Memory B cell (primary cell): ENCODE measurements at regions not wholly inside any gene's neighbourhood (a gene's known extent, or its start where the extent isn't known, plus 50 kb on each side); places are given as distances from the start of the nearest gene placed in this dataset.
"Not testable (repeated sequence)": the region's sequence is repeated elsewhere in the genome, so short reads cannot be mapped to it uniquely, and the experiment has no call there.

Source experiments
- ATAC-seq: fragments of 150-1000 bp; cut with Tn5 transposase; 2 replicates; pipeline ENCODE4 v1.10.0; 2021; ENCODE audit warnings: low read depth, mild to moderate bottlenecking, moderate library complexity
- DNase-seq, 2 donors: peaks; one replicate each; pipeline ENCODE4 v3.0.0; 2022; ENCODE audit warnings: low spot score in 2 of 2
- H3K27ac Mint-ChIP-seq: one replicate; pipeline ENCODE4 v1.8.0; 2022; ENCODE audit warnings: mild to moderate bottlenecking, moderate library complexity, mixed read lengths
- H3K27me3 Mint-ChIP-seq: one replicate; pipeline ENCODE4 v1.8.0; 2022; ENCODE audit warnings: mixed read lengths
- H3K36me3 Mint-ChIP-seq: one replicate; pipeline ENCODE4 v1.8.0; 2022; ENCODE audit warnings: mild to moderate bottlenecking, mixed read lengths
- H3K4me1 Mint-ChIP-seq: one replicate; pipeline ENCODE4 v1.8.0; 2022; ENCODE audit warnings: mixed read lengths
- H3K4me3 Mint-ChIP-seq: one replicate; pipeline ENCODE4 v1.8.0; 2022; ENCODE audit warnings: mild to moderate bottlenecking, moderate library complexity, mixed read lengths
- H3K9me3 Mint-ChIP-seq: one replicate; pipeline ENCODE4 v1.8.0; 2022; ENCODE audit warnings: mixed read lengths

DNA sequence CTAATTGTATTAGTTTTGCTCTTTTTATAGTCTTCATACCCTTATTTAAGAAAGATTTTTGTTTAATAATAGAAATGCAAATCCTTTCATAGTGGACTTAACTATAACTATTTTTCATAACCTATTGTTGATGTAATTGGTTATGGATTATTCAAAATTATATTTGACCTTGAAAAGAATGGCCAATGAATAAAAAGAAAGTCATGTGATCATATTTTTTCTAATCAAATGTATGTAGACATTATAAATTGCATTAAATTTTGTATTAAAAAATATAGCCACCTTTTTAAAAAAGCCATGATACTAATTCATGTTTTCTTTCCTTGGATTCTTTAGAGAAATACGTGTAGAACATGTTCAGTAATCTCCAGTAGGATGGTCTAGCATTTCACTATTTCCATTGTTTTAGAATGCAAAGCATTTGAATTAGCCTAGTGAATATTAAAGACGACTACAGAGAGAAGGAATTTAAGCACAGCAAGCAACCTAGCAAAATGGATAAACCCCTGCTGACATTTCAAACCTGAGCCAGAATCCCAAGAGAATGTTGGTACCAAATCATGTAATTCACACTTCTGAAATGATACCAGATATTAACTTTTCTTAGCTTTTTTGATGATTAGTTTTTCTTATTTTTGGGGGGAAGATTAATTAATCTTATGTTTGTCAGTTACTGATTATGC is 1297.4 kb upstream of the MIR17HG start:
- Mint-ChIP-seq H3K4me1 (no peaks in the 10 kb centered on the region), H3K36me3 (no peaks in the 10 kb centered on the region), H3K27ac (no peak overlapping the region), H3K27me3 (no peaks in the 10 kb centered on the region), H3K9me3 (peaks cover 15% of the 10 kb centered on the region), H3K4me3 (no peak overlapping the region)
- no peak for DNase-seq
- no peak for ATAC-seq

DNA sequence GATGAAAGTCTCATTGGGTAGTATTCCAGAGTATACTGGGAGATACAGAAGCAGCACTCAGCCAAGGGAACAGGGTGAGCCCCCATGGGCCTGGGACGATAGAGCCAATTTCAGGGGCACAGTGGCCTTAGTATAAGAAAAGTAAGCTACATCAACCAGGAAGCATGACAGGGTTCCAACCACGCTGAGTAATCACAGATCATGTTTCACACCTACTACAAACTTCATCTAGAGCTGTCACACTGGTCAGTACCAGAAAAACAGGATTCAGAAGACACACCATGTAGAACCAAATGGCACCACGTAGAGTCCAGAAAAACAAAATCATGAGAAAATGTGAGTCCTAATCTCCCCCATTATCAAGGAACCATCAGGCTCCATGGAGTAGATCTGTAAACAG is 1292.4 kb upstream of the MIR17HG start:
- Mint-ChIP-seq H3K4me3 (no peak overlapping the region), H3K27me3 (no peaks in the 10 kb centered on the region), H3K27ac (no peak overlapping the region), H3K9me3 (peaks cover 4% of the 10 kb centered on the region), H3K36me3 (no peaks in the 10 kb centered on the region), H3K4me1 (no peaks in the 10 kb centered on the region)
- ATAC-seq = no peak
- DNase-seq = no peak

DNA sequence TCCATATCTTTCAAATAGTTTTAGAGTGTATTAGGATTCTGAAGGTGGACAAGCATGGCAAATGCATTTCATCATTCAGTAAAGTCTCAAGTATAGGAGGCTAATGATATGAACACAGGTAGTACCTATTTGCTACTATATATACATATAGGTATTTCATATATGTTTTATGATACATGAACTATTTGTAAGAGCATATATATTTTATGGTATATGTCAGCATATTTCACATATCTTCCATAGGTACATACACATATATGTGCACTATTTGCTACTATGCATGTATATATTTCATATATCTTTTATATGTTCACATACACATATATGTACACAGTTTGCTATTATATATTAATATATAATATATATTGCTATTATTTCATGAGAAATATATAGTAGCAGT is 1291.7 kb upstream of the MIR17HG start:
- no peaks in the 10 kb centered on the region for H3K4me1 Mint-ChIP-seq

DNA sequence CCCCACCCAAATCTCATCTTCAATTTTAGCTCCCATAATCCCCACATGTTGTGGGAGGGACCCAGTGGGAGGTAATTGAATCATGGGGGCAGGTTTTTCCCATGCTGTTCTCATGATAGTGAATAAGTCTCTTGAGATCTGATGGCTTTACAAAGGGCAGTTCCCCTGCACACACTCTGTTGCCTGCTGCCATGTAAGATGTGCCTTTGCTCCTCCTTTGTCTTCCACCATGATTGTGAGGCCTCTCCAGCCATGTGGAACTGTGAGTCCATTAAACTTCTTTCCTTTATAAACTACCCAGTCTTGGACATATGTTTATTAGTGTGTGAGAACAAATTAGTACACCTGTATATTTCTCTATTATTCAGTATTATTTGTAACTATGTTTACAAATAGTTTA is 1283.3 kb upstream of the MIR17HG start:
- DNase-seq, ATAC-seq, H3K27me3 Mint-ChIP-seq, H3K27ac Mint-ChIP-seq, H3K4me1 Mint-ChIP-seq, H3K36me3 Mint-ChIP-seq, H3K9me3 Mint-ChIP-seq, H3K4me3 Mint-ChIP-seq: not testable (repeated sequence)

More for the DNA sequence above, 1291.7 kb upstream of the MIR17HG start:
- no peaks in the 10 kb centered on the region for H3K27me3 Mint-ChIP-seq
- no peak for ATAC-seq
- H3K4me3 Mint-ChIP-seq = no peak overlapping the region
- no peaks in the 10 kb centered on the region for H3K36me3 Mint-ChIP-seq
- no peak for DNase-seq
- peaks cover 4% of the 10 kb centered on the region for H3K9me3 Mint-ChIP-seq
- no peak overlapping the region for H3K27ac Mint-ChIP-seq

DNA sequence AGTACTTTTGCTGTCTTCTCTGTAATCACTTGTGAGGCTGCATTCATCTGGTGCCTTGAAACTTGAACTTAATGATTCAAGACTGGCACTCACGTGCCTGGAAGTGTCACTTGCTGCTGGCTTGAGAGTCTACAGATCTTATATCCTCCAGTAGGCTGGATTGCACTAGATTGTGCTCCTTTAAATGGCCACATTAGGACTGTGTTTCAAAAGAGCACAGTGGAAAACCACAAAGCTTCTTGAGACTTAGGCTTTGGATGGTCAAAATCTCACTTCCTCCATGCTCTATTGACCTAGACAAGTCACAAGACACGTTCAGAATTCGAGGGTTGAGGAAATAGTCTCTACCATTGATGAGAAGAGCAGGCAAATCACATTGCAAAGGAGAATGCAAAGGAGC is 1278.8 kb upstream of the MIR17HG start:
- Mint-ChIP-seq H3K9me3 (peaks cover 7% of the 10 kb centered on the region), H3K4me1 (no peaks in the 10 kb centered on the region), H3K27ac (no peak overlapping the region), H3K36me3 (no peaks in the 10 kb centered on the region), H3K27me3 (no peaks in the 10 kb centered on the region), H3K4me3 (no peak overlapping the region)
- DNase-seq (no peak), ATAC-seq (no peak)

DNA sequence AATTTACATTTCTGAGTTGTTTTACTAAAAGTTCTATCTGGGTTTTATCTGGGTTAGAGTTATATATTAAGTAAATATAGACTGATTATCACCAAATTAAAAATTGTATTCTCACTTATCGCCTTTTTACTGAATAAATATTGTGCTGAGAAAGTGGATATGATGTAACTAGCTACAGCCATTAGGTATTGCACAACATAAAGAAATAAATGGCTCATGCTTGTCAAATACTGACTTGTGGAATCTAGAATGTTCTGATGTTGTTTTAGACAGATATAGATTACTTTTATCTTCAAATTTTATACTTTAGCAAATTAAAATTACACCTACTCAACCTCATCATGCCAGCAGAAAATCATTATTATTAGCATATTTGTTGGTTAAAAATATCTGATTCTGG is 1277.1 kb upstream of the MIR17HG start:
- Mint-ChIP-seq H3K27me3 (no peaks in the 10 kb centered on the region), H3K4me3 (no peak overlapping the region), H3K27ac (no peak overlapping the region), H3K9me3 (peaks cover 5% of the 10 kb centered on the region), H3K36me3 (no peaks in the 10 kb centered on the region), H3K4me1 (no peaks in the 10 kb centered on the region)
- ATAC-seq = no peak
- DNase-seq = no peak

DNA sequence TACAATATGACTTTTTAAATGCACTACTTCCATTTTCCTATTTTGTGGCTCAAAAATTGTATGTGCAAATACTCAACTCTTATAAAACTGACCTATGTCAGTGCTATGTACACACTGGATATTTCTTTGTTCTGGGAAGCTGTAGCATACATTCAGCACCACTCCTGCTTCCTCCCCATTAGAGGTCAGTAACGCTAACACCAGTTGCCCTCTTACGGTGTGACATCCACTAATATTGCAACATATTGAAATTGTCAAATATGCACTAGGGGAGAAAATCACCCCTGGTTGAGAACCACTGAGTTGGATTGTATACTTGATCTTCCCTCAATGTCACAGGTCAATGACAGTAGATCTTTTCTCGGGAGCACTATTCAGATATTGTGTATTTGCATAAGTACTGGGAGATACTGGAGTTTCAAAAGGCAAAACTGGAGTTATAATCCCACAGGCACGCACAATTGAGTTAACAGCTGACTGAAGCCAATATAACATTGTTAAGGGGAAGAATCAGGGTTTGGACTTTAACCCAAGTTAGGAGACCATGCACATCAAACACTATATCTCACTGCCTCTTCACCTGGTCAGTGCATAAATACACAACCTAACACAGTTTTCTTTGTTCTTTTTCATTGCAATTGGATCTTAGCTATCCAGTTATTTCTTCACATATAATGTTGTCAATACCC is 1276.5 kb upstream of the MIR17HG start:
- Mint-ChIP-seq H3K4me3 (no peak overlapping the region), H3K36me3 (no peaks in the 10 kb centered on the region), H3K27ac (no peak overlapping the region), H3K9me3 (peaks cover 4% of the 10 kb centered on the region), H3K4me1 (no peaks in the 10 kb centered on the region), H3K27me3 (no peaks in the 10 kb centered on the region)
- ATAC-seq (no peak), DNase-seq (no peak)

DNA sequence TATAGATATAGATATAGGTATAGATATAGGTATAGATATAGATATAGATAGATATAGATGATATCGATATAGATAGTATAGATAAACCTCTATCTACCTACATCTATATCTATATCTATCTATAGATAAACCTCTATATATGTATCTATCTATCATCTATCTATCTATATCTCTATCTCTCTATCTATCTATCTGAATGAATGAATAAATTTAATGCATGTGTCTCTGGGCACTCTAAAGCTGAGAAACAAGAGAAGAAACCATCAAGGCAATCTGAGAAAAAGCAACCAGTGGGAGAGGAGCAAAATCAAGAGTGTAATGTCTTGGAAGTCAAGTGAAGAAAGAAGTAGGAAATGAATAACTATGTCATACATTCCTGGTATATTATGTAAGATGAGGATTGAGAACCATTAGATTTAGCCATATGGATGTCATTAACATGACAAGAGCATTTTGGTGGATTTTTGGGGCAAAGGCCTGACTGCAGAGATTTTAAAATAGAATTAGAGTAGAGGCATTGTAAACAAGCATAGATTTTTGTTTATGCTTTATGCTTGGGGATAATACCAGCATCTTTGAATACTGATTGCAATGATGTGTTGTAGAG is 1262.7 kb upstream of the MIR17HG start:
- no peaks in the 10 kb centered on the region for H3K27me3 Mint-ChIP-seq

DNA sequence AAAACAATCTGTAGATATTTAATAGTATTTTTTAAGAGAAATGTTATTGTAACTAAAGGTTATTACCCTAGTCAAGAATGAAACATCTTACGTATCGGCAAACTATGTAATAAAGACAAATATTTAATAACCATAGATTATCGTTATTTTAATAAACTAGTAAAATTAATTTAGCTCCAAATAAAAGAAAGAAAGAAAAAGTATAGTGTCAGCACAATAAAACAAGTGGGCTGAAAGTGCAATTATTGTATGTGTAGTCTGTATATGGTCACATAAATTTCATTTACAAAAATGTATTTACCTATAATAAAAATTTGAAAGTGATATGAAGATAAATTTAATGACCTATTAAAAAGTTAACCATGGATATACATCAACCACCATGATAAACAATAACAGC is 1258.4 kb upstream of the MIR17HG start:
- H3K27me3 Mint-ChIP-seq = no peaks in the 10 kb centered on the region
- DNase-seq = no peak
- no peak overlapping the region for H3K27ac Mint-ChIP-seq
- H3K4me1 Mint-ChIP-seq = no peaks in the 10 kb centered on the region
- H3K9me3 Mint-ChIP-seq = peaks cover 12% of the 10 kb centered on the region
- H3K36me3 Mint-ChIP-seq = no peaks in the 10 kb centered on the region
- H3K4me3 Mint-ChIP-seq = no peak overlapping the region
- ATAC-seq = no peak

More for the DNA sequence above, 1262.7 kb upstream of the MIR17HG start:
- DNase-seq (no peak), ATAC-seq (no peak)
- Mint-ChIP-seq H3K4me1 (no peaks in the 10 kb centered on the region), H3K9me3 (peaks cover 9% of the 10 kb centered on the region), H3K4me3 (no peak overlapping the region), H3K36me3 (no peaks in the 10 kb centered on the region), H3K27ac (no peak overlapping the region)

DNA sequence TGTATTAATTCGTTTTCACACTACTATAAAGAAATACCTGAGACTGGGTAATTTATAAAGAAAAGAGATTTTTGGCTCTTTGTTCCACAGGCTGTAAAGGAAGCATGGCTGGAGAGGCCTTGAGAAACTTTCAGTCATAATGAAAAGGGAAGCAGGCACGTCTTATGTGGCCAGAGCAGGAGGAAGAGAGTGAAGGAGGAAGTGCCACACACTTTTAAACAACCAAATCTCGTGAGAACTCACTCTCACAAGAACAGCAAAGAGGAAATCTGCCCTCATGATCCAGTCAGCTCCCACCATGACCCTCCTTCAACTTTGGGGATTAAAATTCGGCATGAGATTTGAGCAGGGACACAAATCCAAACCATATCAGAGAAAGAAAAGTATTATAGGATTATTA is 1255.9 kb upstream of the MIR17HG start:
- Mint-ChIP-seq H3K27me3 (no peaks in the 10 kb centered on the region), H3K27ac (no peak overlapping the region), H3K36me3 (no peaks in the 10 kb centered on the region), H3K9me3 (peaks cover 7% of the 10 kb centered on the region), H3K4me3 (no peak overlapping the region), H3K4me1 (no peaks in the 10 kb centered on the region)
- ATAC-seq = no peak
- DNase-seq = no peak

DNA sequence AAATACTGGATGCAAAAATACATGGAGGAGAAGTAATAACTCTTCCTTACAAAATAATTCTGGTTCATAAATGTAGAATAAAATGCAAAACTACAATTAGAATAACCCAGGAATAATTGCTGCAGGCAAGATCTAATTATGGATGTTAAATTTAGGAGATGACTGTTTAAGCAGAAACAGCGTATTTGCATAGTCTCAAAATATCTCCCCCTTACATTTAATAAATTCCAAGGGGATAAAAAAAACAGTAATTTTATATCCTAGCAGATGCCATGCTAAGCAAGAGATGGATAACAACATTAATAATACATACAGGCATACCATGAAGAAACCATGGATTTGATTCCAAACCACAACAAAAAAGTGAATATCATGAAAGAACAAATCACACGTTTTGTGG is 1253.1 kb upstream of the MIR17HG start:
- ATAC-seq = no peak
- H3K27me3 Mint-ChIP-seq = no peaks in the 10 kb centered on the region
- peaks cover 7% of the 10 kb centered on the region for H3K9me3 Mint-ChIP-seq
- H3K4me3 Mint-ChIP-seq = no peak overlapping the region
- H3K4me1 Mint-ChIP-seq = no peaks in the 10 kb centered on the region
- no peak for DNase-seq
- no peaks in the 10 kb centered on the region for H3K36me3 Mint-ChIP-seq
- no peak overlapping the region for H3K27ac Mint-ChIP-seq

DNA sequence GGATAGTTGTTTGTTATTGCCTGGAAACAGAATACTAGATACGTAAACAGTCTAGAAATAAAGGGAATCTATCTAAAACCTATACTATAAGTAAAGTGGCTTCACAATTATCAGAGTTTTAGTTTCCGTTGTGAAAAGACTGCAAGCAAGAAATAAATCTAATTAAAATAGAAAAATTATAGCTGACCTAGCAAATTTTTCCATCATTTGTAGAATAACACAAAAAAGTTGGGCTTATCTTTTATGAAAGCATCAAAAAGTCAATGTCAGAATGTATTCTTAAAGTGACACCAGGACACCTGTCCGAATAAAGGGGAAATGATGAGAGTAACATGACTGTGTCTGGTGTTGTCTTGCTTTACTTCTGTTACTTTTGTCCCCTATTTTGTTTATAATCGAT is 1248.9 kb upstream of the MIR17HG start:
- Mint-ChIP-seq H3K27ac (no peak overlapping the region), H3K36me3 (peaks cover 2% of the 10 kb centered on the region), H3K4me3 (no peak overlapping the region), H3K27me3 (no peaks in the 10 kb centered on the region), H3K4me1 (no peaks in the 10 kb centered on the region), H3K9me3 (peaks cover 12% of the 10 kb centered on the region)
- ATAC-seq (no peak), DNase-seq (no peak)

DNA sequence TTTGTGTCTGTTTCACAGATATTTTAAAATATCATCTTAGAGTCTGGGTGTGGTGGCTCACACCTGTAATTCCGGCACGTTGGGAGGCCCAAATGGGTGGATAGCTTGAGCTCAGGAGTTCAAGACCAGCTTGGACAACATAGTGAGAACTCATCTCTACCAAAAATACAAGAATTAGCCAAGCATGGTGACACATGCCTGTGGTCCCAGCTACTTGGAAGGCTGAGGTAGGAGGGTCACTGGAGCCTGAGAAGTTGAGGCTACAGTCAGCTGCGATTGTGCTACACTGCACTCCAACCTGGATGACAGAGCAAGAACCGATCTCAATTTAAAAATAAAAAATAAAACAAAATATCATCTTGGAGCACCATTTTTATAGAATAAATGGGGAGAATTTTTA is 1247.6 kb upstream of the MIR17HG start:
- H3K36me3 Mint-ChIP-seq = peaks cover 2% of the 10 kb centered on the region
- H3K27ac Mint-ChIP-seq = no peak overlapping the region
- H3K4me3 Mint-ChIP-seq = no peak overlapping the region
- peaks cover 15% of the 10 kb centered on the region for H3K9me3 Mint-ChIP-seq
- no peaks in the 10 kb centered on the region for H3K27me3 Mint-ChIP-seq
- H3K4me1 Mint-ChIP-seq = no peaks in the 10 kb centered on the region
- DNase-seq (no peak), ATAC-seq (no peak)

DNA sequence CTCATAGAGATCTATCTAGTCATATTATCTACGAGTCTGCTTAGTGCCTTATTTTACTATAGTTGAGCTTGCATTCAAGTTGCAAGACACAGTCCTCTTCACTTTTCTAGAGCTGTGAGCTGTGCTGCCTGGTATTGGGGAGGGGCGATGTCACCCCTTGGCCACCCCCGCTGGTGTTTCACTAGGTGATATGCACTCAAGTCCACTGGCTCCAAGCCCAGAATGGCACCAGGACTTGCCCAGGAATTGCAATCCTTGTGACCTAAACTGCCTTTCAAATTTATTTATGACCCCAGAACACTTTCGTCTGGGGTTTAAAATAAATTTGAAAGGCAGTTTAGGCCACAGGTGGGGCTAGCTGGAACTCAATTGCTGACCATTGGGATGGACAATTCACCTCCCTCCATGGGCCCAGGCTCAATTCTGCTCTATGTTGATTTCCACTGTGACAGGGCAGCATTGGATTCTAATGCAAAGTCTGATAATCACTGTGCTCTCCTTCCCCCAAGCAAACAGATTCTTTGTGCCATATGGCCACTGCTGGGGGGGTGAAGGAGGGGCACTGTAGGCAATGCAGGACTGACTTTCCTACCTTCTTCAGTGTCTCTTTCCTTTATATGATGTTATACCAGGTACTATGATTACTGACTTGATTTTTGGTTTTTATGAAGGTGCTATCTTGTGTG is 1244.2 kb upstream of the MIR17HG start:
- Mint-ChIP-seq H3K4me1 (no peaks in the 10 kb centered on the region), H3K36me3 (peaks cover 2% of the 10 kb centered on the region), H3K27me3 (no peaks in the 10 kb centered on the region), H3K9me3 (peaks cover 11% of the 10 kb centered on the region), H3K27ac (no peak overlapping the region), H3K4me3 (no peak overlapping the region)
- ATAC-seq (no peak), DNase-seq (no peak)
